Gastrocnemius medialis (tissue), 4 donors: ENCODE measurements at regions not wholly inside any gene's neighbourhood (a gene's known extent, or its start where the extent isn't known, plus 50 kb on each side); places are given as distances from the start of the nearest gene placed in this dataset.

Source experiments
- CTCF ChIP-seq, 5 experiments: fragments of 450-650 bp in 3 of 5; fragments of 200-600 bp in 2 of 5; sonication (generic) in 2 of 5; IDR thresholded peaks in 4 of 5; conservative IDR thresholded peaks in 1 of 5; 1 replicate in 4 of 5; 2 replicates in 1 of 5; pipeline ENCODE4 v1.5.1; 2016 to 2019; ENCODE audit warnings: antibody characterized with exemption in 5 of 5, mild to moderate bottlenecking in 3 of 5, moderate library complexity in 3 of 5
- POLR2A ChIP-seq, 2 donors: fragments of 450-650 bp; IDR thresholded peaks; one replicate each; pipeline ENCODE4 v1.6.1; 2017; ENCODE audit warnings: antibody characterized with exemption in 2 of 2, mild to moderate bottlenecking in 2 of 2, moderate library complexity in 2 of 2

DNA sequence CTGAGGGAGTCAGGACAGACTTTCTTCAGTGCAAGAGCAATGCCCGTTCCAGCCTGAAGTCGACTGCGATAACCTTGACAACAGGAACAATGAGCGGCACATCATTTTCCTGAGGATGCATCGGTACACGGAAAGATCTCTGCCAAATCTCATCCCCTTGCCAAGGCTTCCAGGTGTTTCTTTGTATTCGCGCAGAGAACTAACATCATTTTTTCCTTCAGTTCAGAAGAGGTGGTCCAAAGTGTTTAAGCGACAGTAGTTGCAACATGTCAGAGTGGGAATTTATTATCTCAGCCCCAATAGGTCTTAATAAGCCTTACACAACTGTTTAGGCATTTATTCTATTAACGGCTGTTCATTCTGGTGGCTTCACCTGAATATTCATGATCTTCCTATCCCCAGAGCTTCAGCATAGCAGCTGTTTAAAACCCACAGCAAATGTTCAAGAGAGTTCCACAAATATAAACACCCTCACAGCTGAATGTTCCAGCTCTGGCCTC lies 129.7 kb upstream of the NFIA start:
- TF ChIP-seq CTCF (IDR thresholded peaks at IDR 0.05 in 4 of 5, conservative IDR thresholded peaks at IDR 0.05 in 1 of 5) (no peak), POLR2A (IDR thresholded peaks at IDR 0.05) (no peak)
